ENCODE measurements at regions not wholly inside any gene's neighbourhood (a gene's known extent, or its start where the extent isn't known, plus 50 kb on each side); places are given as distances from the start of the nearest gene placed in this dataset.
"Not testable (repeated sequence)": the region's sequence is repeated elsewhere in the genome, so short reads cannot be mapped to it uniquely, and the experiment has no call there.

DNA sequence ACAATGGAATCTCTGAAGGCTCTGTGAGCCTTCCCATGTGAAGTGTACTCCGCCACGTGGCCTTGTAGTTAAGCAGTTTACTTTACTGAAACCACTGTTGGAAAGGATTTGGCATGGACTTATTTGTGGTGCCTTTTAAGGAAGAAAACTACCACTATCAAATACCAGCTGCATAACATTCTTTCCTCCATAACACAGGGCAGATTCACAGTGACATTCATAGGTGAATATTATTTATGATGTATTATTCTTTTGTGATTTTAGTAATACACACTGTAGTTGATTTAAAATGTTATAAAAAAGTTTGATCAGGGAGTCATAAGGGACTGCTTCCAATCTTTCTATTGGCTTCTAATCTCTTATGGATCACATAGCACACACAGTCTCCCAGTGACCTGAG, 192.5 kb upstream of the AGTR2 start:
- Mint-ChIP-seq H3K4me1 (peaks cover 10 to 14% of the 10 kb centered on the region in 2 experiments; a peak in 3 of 4 replicates), H3K4me3 (no peak overlapping the region), H3K9me3 (peaks cover 0 to 4% of the 10 kb centered on the region in 2 experiments; a peak in 1 of 5 replicates), H3K36me3 (ENCODE audit: insufficient read depth in 1 of 3, low read depth in 3 of 3) (no peaks in the 10 kb centered on the region), H3K27ac (peak overlapping the region in 1 of 3 experiments; percentile 52; a peak in 1 of 7 replicates), H3K27me3 (ENCODE audit: low read depth) (peaks cover 13% of the 10 kb centered on the region)
- Histone ChIP-seq H3K23ac (ENCODE audit: insufficient read length, low read depth, low read length) (no peak overlapping the region), H2BK5ac (ENCODE audit: insufficient read length, low read length) (no peak overlapping the region), H3K27ac (ENCODE audit: insufficient read length, low read depth, low read length) (no peak overlapping the region), H3K4me1 (ENCODE audit: insufficient read depth, low read length) (no peaks in the 10 kb centered on the region), H3K23me2 (ENCODE audit: insufficient read length, low read depth, low read length, poor library complexity, severe bottlenecking) (no peaks in the 10 kb centered on the region), H2AFZ (ENCODE audit: low read length) (no peak overlapping the region), H2BK20ac (ENCODE audit: low read depth, low read length, poor library complexity, severe bottlenecking) (no peak overlapping the region), H3K18ac (ENCODE audit: insufficient read length, low read depth, low read length) (no peak overlapping the region), H3K4me2 (ENCODE audit: insufficient read depth, insufficient read length, low read length) (no peak overlapping the region), H3K14ac (ENCODE audit: insufficient read depth, low read length) (no peak overlapping the region), H3K79me2 (ENCODE audit: insufficient read depth, low read length) (no peaks in the 10 kb centered on the region), H3K9ac (ENCODE audit: extremely low read depth, insufficient read length, low read length) (no peak overlapping the region), H4K20me1 (ENCODE audit: control insufficient read depth, insufficient read depth, insufficient read length) (peaks cover 1% of the 10 kb centered on the region), H2BK120ac (ENCODE audit: low read depth, low read length, poor library complexity, severe bottlenecking) (no peak overlapping the region), H3K79me1 (ENCODE audit: insufficient read depth, low read depth, low read length, poor library complexity, severe bottlenecking) (no peaks in the 10 kb centered on the region), H3K4ac (ENCODE audit: low read depth, low read length) (no peak overlapping the region), H2AK5ac (ENCODE audit: insufficient read length, low read length) (no peak overlapping the region), H4K91ac (ENCODE audit: insufficient read length, low read depth, low read length) (no peak overlapping the region), H3K9me3 (ENCODE audit: control insufficient read depth, low read depth, low read length) (no peaks in the 10 kb centered on the region), H4K8ac (replicated peaks; ENCODE audit: insufficient read length, low read depth, low read length) (no peak overlapping the region), H3K27me3 (ENCODE audit: insufficient read depth, low read length) (no peaks in the 10 kb centered on the region), H3T11ph (ENCODE audit: low read length) (no peak overlapping the region), H2BK12ac (ENCODE audit: insufficient read length, low read depth, low read length) (no peak overlapping the region), H3K56ac (ENCODE audit: insufficient read length, low read depth, low read length) (no peak overlapping the region), H4K5ac (ENCODE audit: insufficient read length, low read depth, low read length) (no peak overlapping the region), H2BK15ac (ENCODE audit: low read depth, low read length) (no peak overlapping the region)
- DNase-seq: no peak
- no CpG with 5 or more reads among the region's 2 CpGs for WGBS (ENCODE audit: extremely low coverage, insufficient read length, low lambda C conversion rate)
- TF ChIP-seq, protein P1, sequence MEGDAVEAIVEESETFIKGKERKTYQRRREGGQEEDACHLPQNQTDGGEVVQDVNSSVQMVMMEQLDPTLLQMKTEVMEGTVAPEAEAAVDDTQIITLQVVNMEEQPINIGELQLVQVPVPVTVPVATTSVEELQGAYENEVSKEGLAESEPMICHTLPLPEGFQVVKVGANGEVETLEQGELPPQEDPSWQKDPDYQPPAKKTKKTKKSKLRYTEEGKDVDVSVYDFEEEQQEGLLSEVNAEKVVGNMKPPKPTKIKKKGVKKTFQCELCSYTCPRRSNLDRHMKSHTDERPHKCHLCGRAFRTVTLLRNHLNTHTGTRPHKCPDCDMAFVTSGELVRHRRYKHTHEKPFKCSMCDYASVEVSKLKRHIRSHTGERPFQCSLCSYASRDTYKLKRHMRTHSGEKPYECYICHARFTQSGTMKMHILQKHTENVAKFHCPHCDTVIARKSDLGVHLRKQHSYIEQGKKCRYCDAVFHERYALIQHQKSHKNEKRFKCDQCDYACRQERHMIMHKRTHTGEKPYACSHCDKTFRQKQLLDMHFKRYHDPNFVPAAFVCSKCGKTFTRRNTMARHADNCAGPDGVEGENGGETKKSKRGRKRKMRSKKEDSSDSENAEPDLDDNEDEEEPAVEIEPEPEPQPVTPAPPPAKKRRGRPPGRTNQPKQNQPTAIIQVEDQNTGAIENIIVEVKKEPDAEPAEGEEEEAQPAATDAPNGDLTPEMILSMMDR (conservative IDR thresholded peaks at IDR 0.05): no peak

GRCh38 chrX:115983148-115983547, 187.4 kb upstream of the AGTR2 start:
- peaks cover 26% of the 10 kb centered on the region for H3K27me3 Mint-ChIP-seq (ENCODE audit: low read depth)
- not testable (repeated sequence) for H3K23ac ChIP-seq (ENCODE audit: insufficient read length, low read depth, low read length); H3K79me2 ChIP-seq (ENCODE audit: insufficient read depth, low read length); H4K8ac ChIP-seq (replicated peaks; ENCODE audit: insufficient read length, low read depth, low read length); H3K4ac ChIP-seq (ENCODE audit: low read depth, low read length); H4K20me1 ChIP-seq (ENCODE audit: control insufficient read depth, insufficient read depth, insufficient read length); H3T11ph ChIP-seq (ENCODE audit: low read length); H3K4me1 ChIP-seq (ENCODE audit: insufficient read depth, low read length); H3K36me3 Mint-ChIP-seq (ENCODE audit: insufficient read depth in 1 of 3, low read depth in 3 of 3); H4K5ac ChIP-seq (ENCODE audit: insufficient read length, low read depth, low read length); H2BK5ac ChIP-seq (ENCODE audit: insufficient read length, low read length); H2AFZ ChIP-seq (ENCODE audit: low read length); H3K27me3 ChIP-seq (ENCODE audit: insufficient read depth, low read length); H3K9me3 ChIP-seq (ENCODE audit: control insufficient read depth, low read depth, low read length); H2BK120ac ChIP-seq (ENCODE audit: low read depth, low read length, poor library complexity, severe bottlenecking); H2AK5ac ChIP-seq (ENCODE audit: insufficient read length, low read length); H2BK15ac ChIP-seq (ENCODE audit: low read depth, low read length); H3K27ac Mint-ChIP-seq; H3K79me1 ChIP-seq (ENCODE audit: insufficient read depth, low read depth, low read length, poor library complexity, severe bottlenecking); H2BK20ac ChIP-seq (ENCODE audit: low read depth, low read length, poor library complexity, severe bottlenecking); H4K91ac ChIP-seq (ENCODE audit: insufficient read length, low read depth, low read length); H3K9ac ChIP-seq (ENCODE audit: extremely low read depth, insufficient read length, low read length); H3K4me2 ChIP-seq (ENCODE audit: insufficient read depth, insufficient read length, low read length); H3K56ac ChIP-seq (ENCODE audit: insufficient read length, low read depth, low read length); H3K14ac ChIP-seq (ENCODE audit: insufficient read depth, low read length); H3K27ac ChIP-seq (ENCODE audit: insufficient read length, low read depth, low read length); H3K23me2 ChIP-seq (ENCODE audit: insufficient read length, low read depth, low read length, poor library complexity, severe bottlenecking); H2BK12ac ChIP-seq (ENCODE audit: insufficient read length, low read depth, low read length); H3K4me3 Mint-ChIP-seq
- peak overlapping the region; percentile 53 for H3K18ac ChIP-seq (ENCODE audit: insufficient read length, low read depth, low read length)
- H3K4me1 Mint-ChIP-seq: peaks cover 15 to 19% of the 10 kb centered on the region in 2 experiments
- DNase-seq: peak; percentile 72
- no CpG with 5 or more reads among the region's 1 CpG for WGBS (ENCODE audit: extremely low coverage, insufficient read length, low lambda C conversion rate)
- peaks cover 4 to 21% of the 10 kb centered on the region in 2 experiments for H3K9me3 Mint-ChIP-seq
